Endothelial cell of umbilical vein (primary cell): ENCODE measurements at regions not wholly inside any gene's neighbourhood (a gene's known extent, or its start where the extent isn't known, plus 50 kb on each side); places are given as distances from the start of the nearest gene placed in this dataset.

Source experiments
- BruUV-seq: library from RNA; stranded (reverse); fragments of 400-500 nt; replicated peaks from 2 replicates; lab custom pipeline; 2021; lab: Mats Ljungman, UMichigan
- CTCF ChIA-PET: fragments of 300-600, 350-600 bp; sonication (Branson Sonifier 250); formaldehyde crosslinking; loops from one replicate; lab custom pipeline; 2021; ENCODE audit warnings: antibody characterized with exemption, inconsistent platforms; lab: Charles Lee
- POLR2A ChIA-PET: fragments of 300-600, 350-600 bp; sonication (Branson Sonifier 250); formaldehyde crosslinking; loops from one replicate; lab custom pipeline; 2021; ENCODE audit warnings: antibody characterized with exemption, inconsistent platforms; lab: Charles Lee
- DNase-seq: peaks from one replicate; pipeline ENCODE4 v3.0.0-alpha.2; 2011; ENCODE audit warnings: low read depth, low spot score
- FAIRE-seq: peaks from 2 replicates; lab custom pipeline; 2011; peaks lifted over from hg19 to GRCh38; lab: Jason Lieb, UNC
- H2AFZ ChIP-seq: 2 replicates; pipeline ENCODE4 v1.6.0; 2012; ENCODE audit warnings: low read depth, low read length, control low read depth, inconsistent platforms
- H3K27ac ChIP-seq: 2 replicates; pipeline ENCODE4 v1.5.1; 2011; ENCODE audit warnings: low read depth, mild to moderate bottlenecking, control low read depth, low read length, moderate library complexity; ENCODE audit not compliant: insufficient read depth
- H3K27me3 ChIP-seq, 2 experiments: 2 replicates each; pipeline versions ENCODE4 v1.6.0 to v1.6.1; 2011; ENCODE audit warnings: low read length in 2 of 2, mixed read lengths in 1 of 2; ENCODE audit not compliant: control insufficient read depth in 2 of 2, insufficient read depth in 2 of 2
- H3K36me3 ChIP-seq, 2 experiments: 2 replicates in 1 of 2; 3 replicates in 1 of 2; pipeline ENCODE4 v1.5.1; 2011; ENCODE audit warnings: low read length in 2 of 2, mild to moderate bottlenecking in 1 of 2, moderate library complexity in 1 of 2; ENCODE audit not compliant: control insufficient read depth in 2 of 2, insufficient read depth in 2 of 2; ENCODE audit errors: extremely low read depth in 1 of 2
- H3K4me1 ChIP-seq: 3 replicates; pipeline ENCODE4 v1.5.1; 2011; ENCODE audit warnings: mild to moderate bottlenecking, low read length; ENCODE audit not compliant: control insufficient read depth, insufficient read depth; ENCODE audit errors: extremely low read depth
- H3K4me2 ChIP-seq: 2 replicates; pipeline ENCODE4 v1.6.1; 2011; ENCODE audit warnings: low read length, control low read depth, mixed read lengths; ENCODE audit not compliant: insufficient read depth
- H3K4me3 ChIP-seq, 3 experiments: fragments of 200-600 bp in 1 of 3; sonication (generic), shearing (Covaris generic) in 1 of 3; replicated peaks in 1 of 3; 2 replicates each; pipeline ENCODE4 v1.5.1; 2011 to 2016; ENCODE audit warnings: control low read depth in 3 of 3, low read length in 3 of 3, mild to moderate bottlenecking in 2 of 3, inconsistent platforms in 1 of 3, low read depth in 1 of 3, moderate library complexity in 1 of 3; ENCODE audit not compliant: insufficient read depth in 1 of 3
- H3K79me2 ChIP-seq: 2 replicates; pipeline ENCODE4 v1.6.0; 2012; ENCODE audit warnings: low read length, inconsistent platforms; ENCODE audit not compliant: control insufficient read depth, insufficient read depth
- H3K9ac ChIP-seq: replicated peaks from 2 replicates; pipeline ENCODE3; 2011; ENCODE audit warnings: low read length, control low read depth; ENCODE audit not compliant: insufficient read depth; ENCODE audit errors: extremely low read depth
- H3K9me1 ChIP-seq: replicated peaks from 3 replicates; pipeline ENCODE4 v1.6.0; 2011; ENCODE audit warnings: mild to moderate bottlenecking, low read length; ENCODE audit not compliant: control insufficient read depth, insufficient read depth; ENCODE audit errors: extremely low read depth
- H3K9me3 ChIP-seq: replicated peaks from 2 replicates; pipeline ENCODE4 v1.5.1; 2012; ENCODE audit warnings: low read length, inconsistent platforms; ENCODE audit not compliant: control insufficient read depth, insufficient read depth
- H4K20me1 ChIP-seq: replicated peaks from 2 replicates; pipeline ENCODE3; 2011; ENCODE audit warnings: mild to moderate bottlenecking, low read length; ENCODE audit not compliant: control insufficient read depth, insufficient read depth; ENCODE audit errors: extremely low read depth
- CTCF ChIP-seq, 2 donors: IDR thresholded peaks; 1 replicate in 1 of 2; 2 replicates in 1 of 2; pipeline ENCODE4 v1.5.1; 2011; ENCODE audit warnings: low read length in 2 of 2, mild to moderate bottlenecking in 2 of 2, moderate library complexity in 2 of 2, control low read depth in 1 of 2, inconsistent platforms in 1 of 2, low read depth in 1 of 2; ENCODE audit not compliant: insufficient read depth in 1 of 2; ENCODE audit errors: extremely low read depth in 1 of 2
- EZH2 ChIP-seq: IDR thresholded peaks from 2 replicates; pipeline ENCODE4 v1.6.1; 2012; ENCODE audit warnings: borderline replicate concordance, low read depth, mild to moderate bottlenecking, moderate library complexity, low read length, inconsistent platforms; ENCODE audit not compliant: severe bottlenecking
- FOS ChIP-seq: IDR thresholded peaks from 2 replicates; pipeline ENCODE4 v1.6.1; 2011; ENCODE audit warnings: mild to moderate bottlenecking, low read length, moderate library complexity, borderline replicate concordance; ENCODE audit not compliant: insufficient read depth
- GATA2 ChIP-seq: IDR thresholded peaks from 2 replicates; pipeline ENCODE4 v1.7.0; 2011; ENCODE audit warnings: low read depth, mild to moderate bottlenecking, moderate library complexity, mixed read lengths, low read length; ENCODE audit not compliant: insufficient read length, insufficient read depth
- JUN ChIP-seq: IDR thresholded peaks from 2 replicates; pipeline ENCODE4 v1.6.1; 2011; ENCODE audit warnings: borderline replicate concordance, low read depth; ENCODE audit not compliant: insufficient read length, insufficient read depth
- MYC ChIP-seq: IDR thresholded peaks from one replicate; pipeline ENCODE4 v1.6.1; 2011; ENCODE audit warnings: mild to moderate bottlenecking, low read depth, low read length
- POLR2A ChIP-seq: IDR thresholded peaks from 2 replicates; pipeline ENCODE4 v1.6.1; 2012; ENCODE audit warnings: low read depth, mild to moderate bottlenecking, control low read depth, low read length
- POLR2AphosphoS5 ChIP-seq: IDR thresholded peaks from 2 replicates; pipeline ENCODE4 v1.6.1; 2012; ENCODE audit warnings: low read depth, mild to moderate bottlenecking, control low read depth, low read length, moderate library complexity; ENCODE audit not compliant: insufficient read depth
- dilution Hi-C: fragments of 300-500 bp; cut with MboI; formaldehyde crosslinking; loops from one replicate; pipeline ENCODE4 v1.15.0; 2019; ENCODE audit warnings: low sequenced_read_pairs; ENCODE audit not compliant: extremely low pct_ligation_motif_present
- intact Hi-C: fragments of 100-400 bp; cut with micrococcal nuclease; formaldehyde crosslinking; loops from one replicate; pipeline ENCODE4 v1.10.0; 2022
- TF ChIP-seq, protein P1 (sequence below): IDR thresholded peaks from 2 replicates; pipeline ENCODE4 v1.6.1; 2011; ENCODE audit not compliant: insufficient read depth, insufficient read length

GRCh38 chr4:114180481-114180880 lies 201.0 kb upstream of the ARSJ start:
- dilution Hi-C loops = no loop called here
- Histone ChIP-seq H3K27ac (no peak overlapping the region), H3K36me3 (no peaks in the 10 kb centered on the region), H2AFZ (no peak overlapping the region), H3K9me1 (no peaks in the 10 kb centered on the region), H3K9me3 (no peaks in the 10 kb centered on the region), H4K20me1 (no peaks in the 10 kb centered on the region), H3K4me1 (no peaks in the 10 kb centered on the region), H3K9ac (no peak overlapping the region), H3K4me3 (no peak overlapping the region), H3K4me2 (no peak overlapping the region), H3K27me3 (no peaks in the 10 kb centered on the region), H3K79me2 (no peaks in the 10 kb centered on the region)
- ChIA-PET POLR2A (no interaction called here), CTCF (interaction anchor here (0.6 to 2.1 kb wide), 21 partner anchors 10 to 786 kb away, joined by 3 to 18 read pairs (median 4); partner anchors contain the start of gene ARSJ)
- FAIRE-seq (peak; percentile 33), DNase-seq (peak; percentile 87)
- TF ChIP-seq CTCF (IDR thresholded peaks at IDR 0.05; ENCODE audit: extremely low read depth in 1 of 2, insufficient read depth in 1 of 2, low read depth in 1 of 2, low read length in 2 of 2) (peak; percentile 69 to 79), POLR2AphosphoS5 (no peak), EZH2 (no peak), MYC (no peak), JUN (no peak), GATA2 (no peak), POLR2A (no peak), FOS (peak; percentile 54)
- TF ChIP-seq, protein P1, sequence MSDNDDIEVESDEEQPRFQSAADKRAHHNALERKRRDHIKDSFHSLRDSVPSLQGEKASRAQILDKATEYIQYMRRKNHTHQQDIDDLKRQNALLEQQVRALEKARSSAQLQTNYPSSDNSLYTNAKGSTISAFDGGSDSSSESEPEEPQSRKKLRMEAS = no peak
- intact Hi-C loops = loop anchor here (1.0 to 5.0 kb wide), 9 partner anchors 109 to 903 kb away; partner anchors contain the start of genes ARSJ and CAMK2D
- BruUV-seq = no TSS peak
